Neural cell (in vitro differentiated cells): ENCODE measurements at regions not wholly inside any gene's neighbourhood (a gene's known extent, or its start where the extent isn't known, plus 50 kb on each side); places are given as distances from the start of the nearest gene placed in this dataset.

Experiments
- H2AFZ ChIP-seq: fragments of 200-600, 300-800 bp; sonication (generic), shearing (Covaris generic); 2 replicates; pipeline ENCODE4 v1.6.0; 2014; ENCODE audit warnings: low read depth, mild to moderate bottlenecking, antibody characterized with exemption, low read length, moderate library complexity
- H3F3A ChIP-seq: fragments of 200-600 bp; shearing (Covaris generic); 2 replicates; pipeline ENCODE4 v1.6.1; 2016; ENCODE audit warnings: mild to moderate bottlenecking, moderate library complexity, mixed read lengths, antibody characterized with exemption, low read length; ENCODE audit not compliant: insufficient read depth, poor library complexity, severe bottlenecking
- H3K27ac ChIP-seq: fragments of 200-600, 300-800 bp; sonication (generic), shearing (Covaris generic); 2 replicates; pipeline ENCODE4 v1.5.1; 2014; ENCODE audit warnings: mild to moderate bottlenecking, low read length, moderate library complexity
- H3K27me3 ChIP-seq: fragments of 300-800, 200-600 bp; sonication (generic), shearing (Covaris generic); 2 replicates; pipeline ENCODE4 v1.6.0; 2014; ENCODE audit warnings: mild to moderate bottlenecking, low read depth, low read length, moderate library complexity; ENCODE audit not compliant: insufficient read depth
- H3K36me3 ChIP-seq: fragments of 300-800, 200-600 bp; sonication (generic), shearing (Covaris generic); 2 replicates; pipeline ENCODE4 v1.5.1; 2014; ENCODE audit warnings: mild to moderate bottlenecking, antibody characterized with exemption, low read length, moderate library complexity; ENCODE audit not compliant: insufficient read depth
- H3K4me2 ChIP-seq: fragments of 300-800, 200-600 bp; sonication (generic), shearing (Covaris generic); 2 replicates; pipeline ENCODE4 v1.6.0; 2014; ENCODE audit warnings: mild to moderate bottlenecking, low read length
- H3K4me3 ChIP-seq: fragments of 300-800, 200-600 bp; sonication (generic), shearing (Covaris generic); 2 replicates; pipeline ENCODE4 v1.5.1; 2014; ENCODE audit warnings: mild to moderate bottlenecking, low read length, moderate library complexity
- H3K79me2 ChIP-seq: fragments of 200-600 bp; shearing (Covaris generic); replicated peaks from 2 replicates; pipeline ENCODE4 v1.6.0; 2014; ENCODE audit warnings: mild to moderate bottlenecking, low read length, moderate library complexity; ENCODE audit not compliant: insufficient read depth
- H3K9ac ChIP-seq: fragments of 300-800, 200-600 bp; sonication (generic), shearing (Covaris generic); 2 replicates; pipeline ENCODE4 v1.6.1; 2016; ENCODE audit warnings: mild to moderate bottlenecking, low read length, mixed read lengths
- H3K9me2 ChIP-seq: fragments of 200-600 bp; shearing (Covaris generic); 2 replicates; pipeline ENCODE4 v1.6.1; 2016; ENCODE audit warnings: mild to moderate bottlenecking, low read length, mixed read lengths; ENCODE audit not compliant: insufficient read depth
- H3K9me3 ChIP-seq: fragments of 200-600, 300-800 bp; sonication (generic), shearing (Covaris generic); 2 replicates; pipeline ENCODE4 v1.6.1; 2016; ENCODE audit warnings: mild to moderate bottlenecking, mixed run types, low read length, moderate library complexity, mixed read lengths
- H4K20me1 ChIP-seq: fragments of 200-600 bp; shearing (Covaris generic); 2 replicates; pipeline ENCODE4 v1.6.1; 2016; ENCODE audit warnings: mild to moderate bottlenecking, mixed run types; ENCODE audit not compliant: insufficient read depth
- CTCF ChIP-seq: fragments of 450-650 bp; IDR thresholded peaks from 2 replicates; pipeline ENCODE4 v1.5.1; 2014; ENCODE audit warnings: antibody characterized with exemption, mild to moderate bottlenecking, moderate library complexity; ENCODE audit not compliant: poor library complexity, severe bottlenecking
- EP300 ChIP-seq: fragments of 450-650 bp; conservative IDR thresholded peaks from 2 replicates; pipeline ENCODE4 v1.6.1; 2014; ENCODE audit warnings: antibody characterized with exemption, mild to moderate bottlenecking, moderate library complexity; ENCODE audit not compliant: poor library complexity, severe bottlenecking
- EZH2 ChIP-seq: fragments of 200-600, 300-800 bp; shearing (Covaris generic), sonication (generic); IDR thresholded peaks from 2 replicates; pipeline ENCODE4 v1.6.1; 2014; ENCODE audit warnings: antibody characterized with exemption, low read length, borderline replicate concordance, mild to moderate bottlenecking; ENCODE audit not compliant: insufficient read depth, poor library complexity, severe bottlenecking
- MXI1 ChIP-seq: fragments of 450-650 bp; conservative IDR thresholded peaks from 2 replicates; pipeline ENCODE4 v1.6.1; 2014; ENCODE audit warnings: antibody characterized with exemption, mild to moderate bottlenecking; ENCODE audit not compliant: poor library complexity, severe bottlenecking
- POLR2AphosphoS5 ChIP-seq: IDR thresholded peaks from 2 replicates; pipeline ENCODE4 v1.6.1; 2012
- RAD21 ChIP-seq: fragments of 450-650 bp; conservative IDR thresholded peaks from 2 replicates; pipeline ENCODE4 v1.6.1; 2014; ENCODE audit warnings: antibody characterized with exemption, mild to moderate bottlenecking, moderate library complexity
- REST ChIP-seq: IDR thresholded peaks from 2 replicates; pipeline ENCODE4 v1.6.1; 2012; ENCODE audit warnings: borderline replicate concordance
- SMC3 ChIP-seq: fragments of 450-650 bp; conservative IDR thresholded peaks from 2 replicates; pipeline ENCODE4 v1.6.1; 2014; ENCODE audit warnings: antibody characterized with exemption, mild to moderate bottlenecking, moderate library complexity; ENCODE audit not compliant: poor library complexity
- TAF1 ChIP-seq: IDR thresholded peaks from 2 replicates; pipeline ENCODE4 v1.6.1; 2012; ENCODE audit warnings: low read depth

GRCh38 chr9:108389056-108389455 lies 466.7 kb downstream of the ACTL7B start:
- H2AFZ ChIP-seq: no peak overlapping the region
- no peaks in the 10 kb centered on the region for H3F3A ChIP-seq
- H3K27me3 ChIP-seq: no peaks in the 10 kb centered on the region
- H3K4me3 ChIP-seq: no peak overlapping the region
- no peaks in the 10 kb centered on the region for H4K20me1 ChIP-seq
- no peaks in the 10 kb centered on the region for H3K9me3 ChIP-seq
- no peak overlapping the region for H3K4me2 ChIP-seq
- TF ChIP-seq RAD21 (no peak), EP300 (no peak), CTCF (no peak), TAF1 (no peak), SMC3 (no peak), EZH2 (no peak), MXI1 (no peak), POLR2AphosphoS5 (no peak), REST (no peak)
- H3K27ac ChIP-seq: no peak overlapping the region
- H3K9ac ChIP-seq: no peak overlapping the region
- no peaks in the 10 kb centered on the region for H3K79me2 ChIP-seq
- no peaks in the 10 kb centered on the region for H3K36me3 ChIP-seq
- H3K9me2 ChIP-seq: no peaks in the 10 kb centered on the region

- H3K4me2 ChIP-seq: no peak overlapping the region
- no peak overlapping the region for H3K9ac ChIP-seq
- no peak overlapping the region for H3K4me3 ChIP-seq
- no peak overlapping the region for H3K27ac ChIP-seq
- H4K20me1 ChIP-seq: no peaks in the 10 kb centered on the region
- no peaks in the 10 kb centered on the region for H3F3A ChIP-seq
- no peaks in the 10 kb centered on the region for H3K79me2 ChIP-seq
- no peaks in the 10 kb centered on the region for H3K27me3 ChIP-seq
- H3K36me3 ChIP-seq: no peaks in the 10 kb centered on the region
- no peaks in the 10 kb centered on the region for H3K9me3 ChIP-seq
- TF ChIP-seq CTCF (no peak), REST (no peak), POLR2AphosphoS5 (no peak), SMC3 (no peak), MXI1 (no peak), TAF1 (no peak), RAD21 (no peak), EP300 (no peak), EZH2 (no peak)
- no peaks in the 10 kb centered on the region for H3K9me2 ChIP-seq
- no peak overlapping the region for H2AFZ ChIP-seq
Measured at GRCh38 chr9:108386859-108387384, 468.9 kb downstream of the ACTL7B start.
